Brain microvascular endothelial cell (primary cell): ENCODE measurements at regions not wholly inside any gene's neighbourhood (a gene's known extent, or its start where the extent isn't known, plus 50 kb on each side); places are given as distances from the start of the nearest gene placed in this dataset.

Experiments used
- DNase-seq: peaks from one replicate; pipeline ENCODE4 v3.0.0-alpha.2; 2020
- H3K27ac ChIP-seq: fragments of 250-450 bp; sonication (Bioruptor Pico); 2 replicates; pipeline ENCODE4 v1.5.1; 2020; ENCODE audit warnings: mild to moderate bottlenecking, moderate library complexity
- H3K27me3 ChIP-seq: fragments of 250-450 bp; sonication (Bioruptor Pico); replicated peaks from 2 replicates; pipeline ENCODE4 v1.5.1; 2020; ENCODE audit warnings: mild to moderate bottlenecking
- H3K36me3 ChIP-seq: fragments of 250-450 bp; sonication (Bioruptor Pico); replicated peaks from 2 replicates; pipeline ENCODE4 v1.5.1; 2020; ENCODE audit warnings: mild to moderate bottlenecking
- H3K4me3 ChIP-seq: 2 replicates; pipeline ENCODE4 v1.5.1; 2011; ENCODE audit warnings: low read depth, mild to moderate bottlenecking, control low read depth, low read length, moderate library complexity
- in situ Hi-C: cut with HindIII; loops from 2 replicates; pipeline ENCODE4 v1.10.0; 2017; ENCODE audit warnings: low sequenced_read_pairs, low pct_ligation_motif_present
- TF ChIP-seq, protein P1 (sequence below): IDR thresholded peaks from 2 replicates; pipeline ENCODE4 v1.5.1; 2011; ENCODE audit warnings: low read depth, mild to moderate bottlenecking, moderate library complexity, low read length, control low read depth, inconsistent platforms; ENCODE audit errors: missing control alignments

DNA sequence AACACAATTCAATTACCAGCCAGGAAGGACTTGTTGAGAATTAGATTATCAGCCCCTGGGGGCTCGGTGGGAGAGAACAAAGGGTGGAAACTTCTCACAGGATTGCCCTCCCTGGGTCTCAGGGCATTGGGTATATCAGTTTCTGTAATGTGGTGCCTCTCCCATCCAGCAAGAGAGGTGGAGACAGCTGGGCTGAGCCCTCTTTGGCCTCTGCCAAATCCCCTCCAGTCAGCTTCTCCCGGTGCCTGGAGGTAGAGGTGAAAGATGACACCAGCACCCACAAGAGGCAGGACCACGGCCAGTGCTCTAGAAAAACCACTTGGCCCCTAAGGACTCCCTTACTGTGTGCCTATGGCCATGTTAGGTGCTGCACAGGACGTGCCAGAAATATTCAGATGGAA, 179.7 kb downstream of the HAUS1 start:
- no peak overlapping the region for H3K4me3 ChIP-seq
- TF ChIP-seq, protein P1, sequence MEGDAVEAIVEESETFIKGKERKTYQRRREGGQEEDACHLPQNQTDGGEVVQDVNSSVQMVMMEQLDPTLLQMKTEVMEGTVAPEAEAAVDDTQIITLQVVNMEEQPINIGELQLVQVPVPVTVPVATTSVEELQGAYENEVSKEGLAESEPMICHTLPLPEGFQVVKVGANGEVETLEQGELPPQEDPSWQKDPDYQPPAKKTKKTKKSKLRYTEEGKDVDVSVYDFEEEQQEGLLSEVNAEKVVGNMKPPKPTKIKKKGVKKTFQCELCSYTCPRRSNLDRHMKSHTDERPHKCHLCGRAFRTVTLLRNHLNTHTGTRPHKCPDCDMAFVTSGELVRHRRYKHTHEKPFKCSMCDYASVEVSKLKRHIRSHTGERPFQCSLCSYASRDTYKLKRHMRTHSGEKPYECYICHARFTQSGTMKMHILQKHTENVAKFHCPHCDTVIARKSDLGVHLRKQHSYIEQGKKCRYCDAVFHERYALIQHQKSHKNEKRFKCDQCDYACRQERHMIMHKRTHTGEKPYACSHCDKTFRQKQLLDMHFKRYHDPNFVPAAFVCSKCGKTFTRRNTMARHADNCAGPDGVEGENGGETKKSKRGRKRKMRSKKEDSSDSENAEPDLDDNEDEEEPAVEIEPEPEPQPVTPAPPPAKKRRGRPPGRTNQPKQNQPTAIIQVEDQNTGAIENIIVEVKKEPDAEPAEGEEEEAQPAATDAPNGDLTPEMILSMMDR, result no peak
- in situ Hi-C loops, result no loop called here
- no peak overlapping the region for H3K27ac ChIP-seq
- H3K27me3 ChIP-seq, result no peaks in the 10 kb centered on the region
- no peaks in the 10 kb centered on the region for H3K36me3 ChIP-seq
- no peak for DNase-seq

- Histone ChIP-seq H3K4me3 (no peak overlapping the region), H3K27ac (no peak overlapping the region), H3K36me3 (no peaks in the 10 kb centered on the region), H3K27me3 (no peaks in the 10 kb centered on the region)
- no peak for DNase-seq
- in situ Hi-C loops, result no loop called here
- TF ChIP-seq, protein P1, result no peak
Observed at GRCh38 chr18:46289463-46289862, 185.3 kb downstream of the HAUS1 start.

DNA sequence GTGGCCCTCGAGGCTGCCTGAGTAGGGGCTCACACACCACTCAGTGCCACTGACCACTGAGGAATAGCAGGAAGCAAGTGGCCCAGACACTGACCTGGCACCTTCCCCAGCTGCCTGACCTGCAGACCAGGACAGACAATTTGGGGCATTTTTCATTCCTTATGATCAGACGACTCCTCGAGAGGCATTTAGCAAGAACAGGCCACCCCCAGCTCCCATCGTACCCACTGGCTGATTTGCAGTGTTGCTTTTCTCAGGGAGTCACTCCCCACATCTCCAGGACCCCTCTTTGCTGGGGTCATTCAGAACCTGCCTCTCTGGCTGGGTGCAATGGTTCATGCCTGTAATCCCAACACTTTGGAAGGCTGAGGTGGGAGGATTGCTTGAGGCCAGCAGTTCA, 185.7 kb downstream of the HAUS1 start:
- Histone ChIP-seq H3K27me3 (no peaks in the 10 kb centered on the region), H3K4me3 (no peak overlapping the region), H3K36me3 (no peaks in the 10 kb centered on the region), H3K27ac (no peak overlapping the region)
- in situ Hi-C loops, result no loop called here
- no peak for DNase-seq
- TF ChIP-seq, protein P1, result no peak

- TF ChIP-seq, protein P1, result no peak
Observed at GRCh38 chr18:46290440-46291020, 186.3 kb downstream of the HAUS1 start.

DNA sequence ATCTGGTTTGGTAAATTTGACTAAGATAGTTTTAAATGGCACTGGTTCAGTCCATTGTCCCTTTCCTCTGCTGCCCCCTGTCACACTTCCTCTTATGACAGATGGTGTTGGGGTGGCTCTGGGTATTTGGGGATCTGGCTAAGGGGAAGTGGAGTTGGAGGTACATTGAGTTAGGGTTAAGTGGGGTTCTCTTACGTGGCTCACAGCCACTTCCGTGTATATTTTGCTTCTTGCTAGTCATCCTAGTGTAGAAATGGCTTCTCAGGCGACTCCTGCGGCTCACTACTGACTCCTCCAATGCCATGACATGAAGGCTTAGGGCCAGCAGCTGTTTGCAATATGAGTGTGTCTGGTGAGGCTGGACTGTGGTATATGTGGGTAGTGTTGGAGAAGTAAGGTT, 187.0 kb downstream of the HAUS1 start:
- Histone ChIP-seq H3K4me3 (no peak overlapping the region), H3K36me3 (no peaks in the 10 kb centered on the region), H3K27ac (no peak overlapping the region), H3K27me3 (no peaks in the 10 kb centered on the region)
- TF ChIP-seq, protein P1, result no peak
- in situ Hi-C loops, result no loop called here
- DNase-seq, result no peak

More at GRCh38 chr18:46290440-46291020, 186.3 kb downstream of the HAUS1 start:
- H3K4me3 ChIP-seq, result no peak overlapping the region
- no peaks in the 10 kb centered on the region for H3K36me3 ChIP-seq
- in situ Hi-C loops, result no loop called here
- H3K27me3 ChIP-seq, result no peaks in the 10 kb centered on the region
- no peak overlapping the region for H3K27ac ChIP-seq
- DNase-seq, result no peak

DNA sequence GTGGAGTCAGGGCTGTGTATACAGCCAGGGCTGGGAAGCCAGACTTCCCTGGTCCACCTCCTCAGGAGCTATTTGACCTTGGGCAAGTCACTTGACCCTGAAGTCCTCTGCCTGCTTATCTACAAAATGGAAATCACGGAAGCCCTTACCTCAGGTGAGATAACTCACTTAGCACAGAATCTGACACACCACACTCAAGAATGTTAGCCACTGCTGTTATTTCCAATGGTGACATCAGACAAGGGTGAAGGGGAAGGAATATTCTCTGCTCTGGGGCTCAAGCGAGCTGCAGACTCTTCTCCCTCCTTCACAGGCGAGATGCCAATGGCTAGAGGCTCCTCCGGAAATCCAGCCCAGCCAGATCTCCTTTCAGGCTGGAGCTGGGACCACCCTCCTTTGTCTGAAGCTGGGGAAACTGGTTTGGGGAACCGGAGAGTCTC, 189.6 kb downstream of the HAUS1 start:
- in situ Hi-C loops, result no loop called here
- Histone ChIP-seq H3K27ac (no peak overlapping the region), H3K27me3 (no peaks in the 10 kb centered on the region), H3K36me3 (no peaks in the 10 kb centered on the region), H3K4me3 (no peak overlapping the region)
- TF ChIP-seq, protein P1, result no peak
- no peak for DNase-seq
